ENCODE measurements at regions not wholly inside any gene's neighbourhood (a gene's known extent, or its start where the extent isn't known, plus 50 kb on each side); places are given as distances from the start of the nearest gene placed in this dataset.

- no peak overlapping the region for H3K4me3 ChIP-seq (ENCODE audit: low read length)
- H3K27me3 Mint-ChIP-seq (ENCODE audit: insufficient read depth), result no peaks in the 10 kb centered on the region
- DNase-seq, result no peak
- no peaks in the 10 kb centered on the region for H3K4me1 ChIP-seq (ENCODE audit: control insufficient read depth, insufficient read depth, low read length)
- no peak overlapping the region for H3K27ac ChIP-seq (ENCODE audit: low read depth, low read length)
- no peaks in the 10 kb centered on the region for H3K36me3 Mint-ChIP-seq (ENCODE audit: low read depth)
- no peak overlapping the region for H3K9ac ChIP-seq (ENCODE audit: extremely low read depth, low read length, poor library complexity, severe bottlenecking)
- no peaks in the 10 kb centered on the region for H3K27me3 ChIP-seq (ENCODE audit: control insufficient read depth, insufficient read depth, low read length, poor library complexity, severe bottlenecking)
- H3K36me3 ChIP-seq (ENCODE audit: control insufficient read depth, insufficient read depth, low read length), result no peaks in the 10 kb centered on the region
- H3K4me3 Mint-ChIP-seq, result no peak overlapping the region
- peaks cover 4% of the 10 kb centered on the region for H3K9me3 ChIP-seq (ENCODE audit: control insufficient read depth, low read length)
- peaks cover 13% of the 10 kb centered on the region for H3K9me3 Mint-ChIP-seq
- WGBS, 2 experiments (ENCODE audit: insufficient coverage in 1 of 2, insufficient read length in 1 of 2), result 85% methylated on average over 1 of the region's 1 CpG; no CpG with 5 or more reads in 1 of the 2 experiments
- H3K4me1 Mint-ChIP-seq, result no peaks in the 10 kb centered on the region
- no peak for TF ChIP-seq CTCF (conservative IDR thresholded peaks at IDR 0.05)
- H3K27ac Mint-ChIP-seq, result no peak overlapping the region
Measured at GRCh38 chr4:38354421-38354820, 309.6 kb upstream of the KLF3 start.

GRCh38 chr4:38354872-38355271 lies 309.1 kb upstream of the KLF3 start:
- peaks cover 13% of the 10 kb centered on the region for H3K9me3 Mint-ChIP-seq
- Histone ChIP-seq H3K36me3 (ENCODE audit: control insufficient read depth, insufficient read depth, low read length) (no peaks in the 10 kb centered on the region), H3K9ac (ENCODE audit: extremely low read depth, low read length, poor library complexity, severe bottlenecking) (no peak overlapping the region), H3K4me1 (ENCODE audit: control insufficient read depth, insufficient read depth, low read length) (no peaks in the 10 kb centered on the region), H3K9me3 (ENCODE audit: control insufficient read depth, low read length) (peaks cover 4% of the 10 kb centered on the region), H3K27ac (ENCODE audit: low read depth, low read length) (no peak overlapping the region), H3K27me3 (ENCODE audit: control insufficient read depth, insufficient read depth, low read length, poor library complexity, severe bottlenecking) (no peaks in the 10 kb centered on the region), H3K4me3 (ENCODE audit: low read length) (no peak overlapping the region)
- DNase-seq, result no peak
- H3K4me3 Mint-ChIP-seq, result no peak overlapping the region
- H3K4me1 Mint-ChIP-seq, result no peaks in the 10 kb centered on the region
- no peak for TF ChIP-seq CTCF (conservative IDR thresholded peaks at IDR 0.05)
- 95 to 100% methylated on average over 2 to 5 of the region's 5 CpGs for WGBS, 2 experiments (ENCODE audit: insufficient coverage in 1 of 2, insufficient read length in 1 of 2)
- no peaks in the 10 kb centered on the region for H3K27me3 Mint-ChIP-seq (ENCODE audit: insufficient read depth)
- H3K27ac Mint-ChIP-seq, result no peak overlapping the region
- no peaks in the 10 kb centered on the region for H3K36me3 Mint-ChIP-seq (ENCODE audit: low read depth)

- Mint-ChIP-seq H3K9me3 (peaks cover 10% of the 10 kb centered on the region), H3K4me3 (no peak overlapping the region), H3K36me3 (ENCODE audit: low read depth) (no peaks in the 10 kb centered on the region), H3K4me1 (no peaks in the 10 kb centered on the region), H3K27ac (no peak overlapping the region), H3K27me3 (ENCODE audit: insufficient read depth) (no peaks in the 10 kb centered on the region)
- TF ChIP-seq CTCF (conservative IDR thresholded peaks at IDR 0.05), result no peak
- Histone ChIP-seq H3K9me3 (ENCODE audit: control insufficient read depth, low read length) (peaks cover 4% of the 10 kb centered on the region), H3K9ac (ENCODE audit: extremely low read depth, low read length, poor library complexity, severe bottlenecking) (no peak overlapping the region), H3K27ac (ENCODE audit: low read depth, low read length) (no peak overlapping the region), H3K36me3 (ENCODE audit: control insufficient read depth, insufficient read depth, low read length) (no peaks in the 10 kb centered on the region), H3K4me1 (ENCODE audit: control insufficient read depth, insufficient read depth, low read length) (no peaks in the 10 kb centered on the region), H3K27me3 (ENCODE audit: control insufficient read depth, insufficient read depth, low read length, poor library complexity, severe bottlenecking) (no peaks in the 10 kb centered on the region), H3K4me3 (ENCODE audit: low read length) (no peak overlapping the region)
- DNase-seq, result no peak
Measured at GRCh38 chr4:38356686-38357085, 307.3 kb upstream of the KLF3 start.

Measured in endodermal cell (in vitro differentiated cells).